Astrocyte of the hippocampus (primary cell): ENCODE measurements at regions not wholly inside any gene's neighbourhood (a gene's known extent, or its start where the extent isn't known, plus 50 kb on each side); places are given as distances from the start of the nearest gene placed in this dataset.

Experiments used
- DNase-seq: peaks from one replicate; pipeline ENCODE4 v3.0.0; 2011; ENCODE audit warnings: low read depth, low spot score

GRCh38 chr2:70036290-70036689, 51.0 kb upstream of the PCBP1 start:
- no peak for DNase-seq

GRCh38 chr2:70035344-70035844, 51.9 kb upstream of the PCBP1 start:
- DNase-seq = peak; percentile 53

GRCh38 chr2:70030724-70031420, 56.4 kb upstream of the PCBP1 start:
- DNase-seq = no peak

- DNase-seq = peak; percentile 26
These were observed 57.4 kb upstream of the PCBP1 start for GRCh38 chr2:70029814-70030409.

GRCh38 chr2:70024284-70024683, 62.9 kb upstream of the ASPRV1 start:
- peak; percentile 22 for DNase-seq

GRCh38 chr2:70019096-70019495, 57.7 kb upstream of the ASPRV1 start:
- DNase-seq = no peak

GRCh38 chr2:70017962-70018361, 56.5 kb upstream of the ASPRV1 start:
- DNase-seq = no peak

GRCh38 chr2:70014959-70015358, 53.5 kb upstream of the ASPRV1 start:
- DNase-seq = no peak

- DNase-seq = no peak
These were observed 51.5 kb upstream of the ASPRV1 start for GRCh38 chr2:70012887-70013286.

GRCh38 chr2:70011786-70012185, 50.4 kb upstream of the ASPRV1 start:
- no peak for DNase-seq

- DNase-seq = no peak
These were observed 49.9 kb upstream of the ASPRV1 start for GRCh38 chr2:70011335-70011734.
